ENCODE measurements at regions not wholly inside any gene's neighbourhood (a gene's known extent, or its start where the extent isn't known, plus 50 kb on each side); places are given as distances from the start of the nearest gene placed in this dataset.

DNA sequence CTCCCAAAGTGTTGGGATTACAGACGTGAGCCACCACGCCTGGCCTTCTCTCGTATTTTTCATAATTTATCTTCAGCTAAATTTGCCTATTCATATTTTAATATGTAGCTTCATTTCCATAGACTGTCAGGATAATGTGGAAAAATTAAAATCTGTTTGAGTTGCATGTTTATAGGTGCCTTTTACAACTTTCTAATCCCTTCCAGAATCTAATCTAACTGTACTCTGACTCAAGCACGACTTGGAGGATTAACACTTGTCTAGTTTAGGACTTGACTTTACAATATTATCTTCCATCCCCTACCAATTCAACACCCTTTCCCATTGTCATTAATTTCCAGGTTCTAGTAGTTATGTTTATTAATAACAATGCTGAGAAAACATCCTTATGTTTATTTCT lies 1761.5 kb downstream of the MAT2B start:
- DNase-seq (ENCODE audit: low read depth in 4 of 4, low spot score in 3 of 4): no peak

DNA sequence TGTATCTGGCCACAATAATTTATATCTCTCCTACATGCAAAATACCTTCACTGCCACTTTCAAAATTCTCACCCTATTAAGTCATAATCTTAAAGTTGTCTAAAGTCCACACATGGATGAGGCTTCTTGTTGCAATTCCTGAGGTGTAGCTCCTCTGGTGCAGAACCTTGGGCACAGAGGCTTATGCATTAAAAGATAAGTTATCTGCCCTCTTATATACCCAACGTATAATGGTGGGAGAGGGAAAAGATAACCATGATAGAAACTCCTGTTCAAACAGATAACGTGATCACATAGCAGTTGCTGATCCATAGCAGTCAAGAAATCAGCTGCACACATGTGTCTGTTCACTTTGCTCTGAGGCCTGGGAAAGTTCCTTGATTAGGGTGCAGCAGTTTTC lies 1767.0 kb downstream of the MAT2B start:
- no peak for DNase-seq (ENCODE audit: low read depth in 4 of 4, low spot score in 3 of 4)

DNA sequence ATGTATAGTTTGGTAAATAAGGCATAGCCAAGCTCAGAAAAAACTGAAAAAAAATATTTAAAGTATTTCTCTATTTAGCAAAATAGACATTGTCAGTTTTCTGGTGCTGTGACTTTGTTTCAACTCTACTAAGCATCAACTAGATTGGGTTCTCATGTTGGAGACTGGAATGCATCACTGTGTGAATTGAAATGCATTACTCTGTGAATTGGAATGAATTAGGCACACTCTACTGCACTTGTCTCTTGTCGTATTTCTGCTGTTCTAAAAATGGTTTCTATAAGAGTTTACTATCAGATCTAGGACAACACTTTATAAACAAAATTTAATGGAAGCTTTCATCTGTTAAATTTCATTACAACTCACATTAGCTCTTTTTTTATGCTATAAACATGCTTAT lies 1772.2 kb downstream of the MAT2B start:
- no peak for DNase-seq (ENCODE audit: low read depth in 4 of 4, low spot score in 3 of 4)

DNA sequence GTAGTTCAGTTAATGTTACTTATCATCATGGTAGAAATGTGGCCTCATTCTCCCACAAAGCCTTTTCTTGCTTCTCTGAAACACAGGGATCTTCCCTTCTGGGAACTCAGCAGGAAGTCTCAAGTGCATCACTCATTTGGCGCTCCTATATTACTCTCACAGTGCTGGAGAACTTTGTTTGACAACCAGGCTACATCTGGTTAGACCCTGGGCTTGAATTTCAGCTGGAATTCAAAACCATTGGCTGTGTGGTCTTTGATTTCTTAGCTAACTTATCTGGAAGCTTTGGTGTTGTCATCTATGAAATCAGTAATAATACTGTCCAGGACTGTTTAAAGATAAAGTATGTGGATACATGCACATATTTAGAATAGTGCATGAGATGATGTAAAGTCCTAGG lies 1777.1 kb downstream of the MAT2B start:
- no peak for DNase-seq (ENCODE audit: low read depth in 4 of 4, low spot score in 3 of 4)

DNA sequence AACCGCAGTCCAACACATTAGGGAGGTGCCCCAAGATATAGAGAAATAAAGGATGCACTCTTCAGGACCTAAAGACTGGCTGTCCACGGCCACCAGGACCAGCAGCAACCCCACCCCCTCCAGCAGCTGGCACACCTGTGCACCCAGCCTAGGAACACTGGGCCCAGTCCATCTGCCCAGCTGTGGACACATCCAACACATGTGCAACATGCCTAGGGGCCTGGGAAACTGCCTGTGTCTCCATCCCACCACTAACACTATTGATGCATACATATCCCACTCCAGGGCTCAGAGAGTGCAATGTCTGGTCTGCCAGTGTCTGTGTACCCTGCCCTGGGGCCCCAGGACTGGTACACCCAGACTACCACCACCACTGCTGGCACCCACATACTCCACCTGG lies 1781.3 kb downstream of the MAT2B start:
- DNase-seq (ENCODE audit: low read depth in 4 of 4, low spot score in 3 of 4): no peak

DNA sequence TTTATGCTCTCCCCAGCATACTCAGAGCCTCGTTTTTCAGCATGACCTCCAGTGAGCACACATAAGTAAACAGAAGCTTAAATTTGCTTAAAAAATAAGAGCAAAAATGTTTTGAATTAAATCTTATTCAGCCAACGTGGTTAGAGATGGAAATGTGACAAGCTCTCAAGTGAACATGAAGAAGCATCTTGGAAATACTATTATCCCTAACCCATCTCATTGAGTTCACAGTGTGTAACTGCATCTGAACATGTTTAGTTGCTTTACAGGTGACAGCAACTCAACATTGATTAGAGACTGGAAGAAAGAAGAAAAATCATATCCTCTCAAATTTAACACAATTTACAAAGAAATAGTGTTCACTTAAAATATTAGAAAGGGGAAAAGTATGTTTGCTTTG lies 1785.1 kb downstream of the MAT2B start:
- no peak for DNase-seq (ENCODE audit: low read depth in 4 of 4, low spot score in 3 of 4)

DNA sequence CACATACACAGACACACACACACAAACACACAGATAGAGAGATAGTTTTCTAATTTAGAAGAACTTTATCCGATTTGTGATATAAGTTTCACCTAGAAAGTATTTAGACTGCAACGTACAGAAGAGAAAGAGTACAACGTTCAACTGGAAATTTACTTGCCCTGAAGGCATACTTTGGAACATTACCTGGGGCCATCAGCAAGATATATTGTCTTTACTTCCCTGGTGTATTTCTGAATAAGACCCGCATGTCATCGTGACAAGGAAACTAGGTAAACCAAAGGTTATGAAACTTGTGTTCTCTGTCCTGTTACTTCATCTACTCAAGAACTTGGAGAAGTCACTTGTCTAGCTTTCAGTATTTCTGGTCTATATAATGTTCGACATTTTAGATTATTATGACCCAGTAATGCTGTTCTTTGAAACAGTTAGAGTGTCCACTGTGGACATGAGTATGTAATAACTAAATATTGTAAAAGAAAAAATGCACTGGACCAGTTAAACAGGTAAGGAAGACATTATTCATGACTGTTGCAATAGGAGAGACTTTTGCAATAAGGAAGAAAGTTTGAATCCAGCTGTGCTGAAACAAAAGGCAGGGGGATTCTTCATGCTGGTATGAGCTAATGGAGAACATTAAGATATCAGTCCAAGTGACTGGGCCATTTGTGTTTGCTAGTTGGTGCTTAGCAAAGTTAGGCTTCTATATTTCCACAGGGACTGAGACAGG lies 1791.1 kb downstream of the MAT2B start:
- DNase-seq (ENCODE audit: low read depth in 4 of 4, low spot score in 3 of 4): no peak

DNA sequence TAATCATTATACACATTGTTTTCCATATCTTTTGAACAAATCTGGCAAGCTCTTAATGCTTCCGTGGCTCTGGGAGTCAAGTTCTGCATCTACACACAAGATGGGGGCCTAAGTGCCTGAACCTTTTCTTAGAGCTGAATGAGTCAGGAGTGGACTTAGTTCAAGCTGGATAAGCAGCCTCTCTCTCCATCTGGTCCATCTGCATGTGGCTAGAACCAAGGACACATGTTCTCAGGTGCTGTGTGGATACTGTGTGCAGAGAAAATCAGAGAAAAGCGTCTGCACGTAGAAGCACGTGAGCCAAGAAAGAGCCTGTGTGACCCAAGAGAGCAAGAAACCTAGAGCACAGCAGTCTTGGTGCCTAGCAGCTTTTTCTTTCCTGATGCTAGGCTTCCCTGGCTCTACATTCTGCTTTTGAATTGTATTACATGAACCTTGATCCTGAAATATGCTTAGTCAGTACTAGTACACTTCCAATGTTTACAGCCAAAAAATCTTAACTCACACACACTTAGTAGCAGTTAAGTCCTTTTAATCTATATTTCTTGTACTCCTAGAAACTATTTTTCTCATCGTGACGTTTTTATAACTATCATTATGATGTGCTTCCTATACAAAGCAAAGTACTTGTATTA lies 1798.9 kb downstream of the MAT2B start:
- no peak for DNase-seq (ENCODE audit: low read depth in 4 of 4, low spot score in 3 of 4)

DNA sequence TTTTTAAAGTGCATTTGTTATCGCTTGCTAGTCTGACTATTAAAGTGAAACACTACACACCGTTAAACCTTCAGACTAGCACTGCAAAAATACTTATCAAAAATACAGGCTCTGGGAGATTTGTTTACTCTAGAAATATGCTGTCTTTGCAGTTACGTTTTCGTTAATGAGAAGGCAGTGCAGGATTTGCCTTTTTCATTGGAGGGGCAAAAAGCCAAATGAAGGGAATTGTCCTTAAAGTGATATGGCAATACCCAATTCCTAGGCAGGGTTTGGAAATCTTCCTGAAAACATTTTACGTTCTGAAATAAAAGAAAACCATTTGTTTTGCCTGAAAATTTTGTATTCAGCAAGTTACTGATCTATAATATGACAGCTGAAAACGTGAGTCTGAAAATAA lies 1800.2 kb downstream of the MAT2B start:
- DNase-seq (ENCODE audit: low read depth in 4 of 4, low spot score in 3 of 4): no peak

DNA sequence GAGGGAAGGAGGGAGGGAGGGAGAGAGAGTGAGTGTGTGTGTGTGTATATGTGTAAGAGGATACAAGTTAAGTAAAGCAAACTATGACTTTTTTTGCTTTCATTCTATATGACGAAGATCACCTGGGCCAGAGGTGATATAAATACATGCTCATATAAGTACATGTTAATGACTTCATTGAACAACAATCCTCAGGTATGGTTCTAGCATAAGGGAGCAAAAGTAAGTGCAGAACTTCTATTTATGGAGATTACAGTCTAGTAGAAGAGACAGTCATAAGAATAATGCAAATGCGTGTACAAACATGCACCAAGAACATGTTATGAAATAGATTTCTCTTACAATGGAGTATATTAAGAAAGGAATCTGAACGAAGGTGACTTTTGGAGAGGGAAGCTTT lies 1804.0 kb downstream of the MAT2B start:
- no peak for DNase-seq (ENCODE audit: low read depth in 4 of 4, low spot score in 3 of 4)

DNA sequence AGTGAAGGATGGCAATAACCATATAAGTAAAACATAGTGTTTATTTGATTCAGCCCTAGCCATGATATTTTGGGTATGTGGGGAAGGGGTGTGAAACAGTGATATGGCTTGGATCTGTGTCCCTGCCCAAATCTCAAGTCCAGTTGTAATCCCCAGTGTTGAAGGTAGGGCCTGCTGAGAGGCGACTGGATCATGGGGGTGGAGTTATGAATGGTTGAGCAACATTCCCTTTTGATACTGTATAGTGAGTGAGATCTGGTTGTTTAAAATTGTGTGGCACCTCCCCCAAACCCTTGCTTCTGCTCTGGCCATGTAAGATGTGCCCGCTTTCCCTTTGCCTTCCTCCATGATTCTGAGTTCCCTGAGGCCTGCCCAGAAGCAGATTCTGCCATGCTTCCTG lies 1804.6 kb downstream of the MAT2B start:
- DNase-seq (ENCODE audit: low read depth in 4 of 4, low spot score in 3 of 4): no peak

DNA sequence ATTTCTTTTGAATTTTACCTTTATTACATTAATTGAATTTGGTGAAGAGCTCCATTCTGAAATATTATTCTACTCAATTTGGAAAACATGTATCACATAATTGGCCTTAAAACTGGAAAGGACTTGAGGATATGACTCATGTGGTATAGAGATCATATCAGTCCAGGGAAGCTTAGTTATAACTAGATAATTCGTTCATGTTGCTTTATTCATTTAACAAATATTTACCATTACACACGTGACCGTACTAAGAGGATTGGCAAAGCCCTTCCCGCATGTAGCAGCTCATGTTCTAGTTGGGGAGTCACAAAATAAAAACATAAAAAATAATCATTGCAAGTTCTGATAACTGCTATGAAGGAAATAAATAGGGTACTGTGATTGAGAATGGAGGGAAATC lies 1816.5 kb downstream of the MAT2B start:
- no peak for DNase-seq (ENCODE audit: low read depth in 4 of 4, low spot score in 3 of 4)

DNA sequence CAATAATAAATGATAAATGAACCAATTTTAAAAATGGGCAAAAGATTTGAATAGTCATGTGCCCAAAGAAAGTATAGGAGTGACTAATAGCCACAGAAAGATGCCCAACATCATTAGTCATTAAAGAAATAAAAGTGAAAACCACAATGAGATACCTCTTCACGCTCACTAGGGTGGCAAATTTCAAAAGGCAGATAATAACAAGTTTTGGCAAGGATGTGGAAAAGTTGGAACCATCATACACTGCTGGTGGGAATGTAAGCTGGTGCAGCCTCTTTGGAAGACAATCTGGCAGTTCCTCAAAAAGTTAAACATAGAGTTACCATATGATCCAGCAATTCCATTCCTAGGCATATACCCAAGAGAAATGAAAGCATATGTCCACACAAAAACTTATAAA lies 1819.8 kb downstream of the MAT2B start:
- no peak for DNase-seq (ENCODE audit: low read depth in 4 of 4, low spot score in 3 of 4)

DNA sequence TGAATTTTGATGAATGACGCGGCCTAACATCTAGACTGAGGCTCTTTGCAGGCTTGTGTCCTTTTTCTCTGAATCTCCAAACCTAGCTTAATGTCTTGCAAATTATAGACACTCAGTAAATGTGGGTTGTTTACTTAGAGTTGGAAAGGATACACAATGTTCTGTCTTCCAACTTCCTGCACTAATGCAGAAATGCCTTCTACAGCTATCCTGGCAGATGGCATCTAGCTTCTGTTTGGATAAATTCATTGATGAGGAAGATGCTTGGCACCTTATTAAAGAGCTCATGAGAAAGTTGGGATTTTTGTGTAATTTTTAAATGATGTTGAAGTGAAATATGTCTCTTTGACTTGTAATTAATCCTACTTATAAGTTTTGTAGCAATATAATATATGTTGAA lies 1822.2 kb downstream of the MAT2B start:
- no peak for DNase-seq (ENCODE audit: low read depth in 4 of 4, low spot score in 3 of 4)

DNA sequence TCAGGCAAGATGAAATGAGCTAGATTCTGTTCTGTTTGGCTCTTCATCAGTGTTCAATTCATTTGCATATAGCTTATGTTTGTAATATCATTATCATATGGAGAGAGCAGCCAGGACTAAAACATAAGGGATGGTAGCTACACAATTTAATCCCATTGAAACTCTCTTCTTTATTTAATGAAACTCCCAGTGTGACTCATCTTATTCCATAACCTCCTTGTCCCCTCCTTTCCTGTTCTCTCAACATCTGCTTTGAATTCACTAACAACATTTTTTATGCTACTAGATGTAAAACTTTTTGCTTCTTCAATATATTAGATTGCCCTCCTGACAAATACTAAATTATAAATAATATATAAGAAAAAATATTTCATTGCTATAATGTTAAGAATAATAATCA lies 1823.4 kb downstream of the MAT2B start:
- no peak for DNase-seq (ENCODE audit: low read depth in 4 of 4, low spot score in 3 of 4)

DNA sequence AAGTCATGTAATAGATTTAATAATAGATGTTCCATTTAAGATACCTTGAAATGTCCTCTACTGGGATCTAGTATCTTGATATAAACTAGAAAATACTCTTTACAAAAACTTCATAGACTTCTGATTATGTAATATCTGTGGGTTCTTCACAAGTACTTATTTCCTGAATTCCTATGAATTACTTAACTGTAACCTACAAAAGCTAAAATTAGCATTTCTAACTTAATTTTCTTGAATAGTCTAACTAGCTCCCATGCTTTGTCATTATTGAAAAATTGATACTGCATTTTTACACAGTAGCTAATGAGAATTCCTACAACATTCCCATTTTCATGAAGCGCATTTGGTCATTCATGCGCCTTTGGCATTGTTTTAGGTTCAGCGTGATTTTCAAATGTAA lies 1828.2 kb downstream of the MAT2B start:
- DNase-seq (ENCODE audit: low read depth in 4 of 4, low spot score in 3 of 4): no peak

DNA sequence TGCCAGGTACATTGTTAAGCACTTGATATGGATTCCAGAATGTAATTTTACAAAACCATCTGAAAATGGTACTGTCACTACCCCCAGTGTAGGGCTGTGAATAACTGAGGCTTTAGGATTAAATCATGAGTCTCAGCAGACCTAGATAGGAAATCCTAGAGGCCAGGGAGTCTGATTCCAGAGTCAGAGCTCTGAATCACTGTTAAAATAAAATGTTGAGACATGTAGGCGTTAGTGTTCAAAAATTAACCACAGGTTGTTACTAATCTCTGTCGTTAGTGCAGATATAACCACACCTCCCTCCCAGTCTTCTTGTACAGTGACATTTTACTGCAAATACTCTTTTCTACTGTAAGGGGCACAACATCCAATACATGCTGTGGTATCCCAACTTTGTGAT lies 1828.8 kb downstream of the MAT2B start:
- DNase-seq (ENCODE audit: low read depth in 4 of 4, low spot score in 3 of 4): no peak

DNA sequence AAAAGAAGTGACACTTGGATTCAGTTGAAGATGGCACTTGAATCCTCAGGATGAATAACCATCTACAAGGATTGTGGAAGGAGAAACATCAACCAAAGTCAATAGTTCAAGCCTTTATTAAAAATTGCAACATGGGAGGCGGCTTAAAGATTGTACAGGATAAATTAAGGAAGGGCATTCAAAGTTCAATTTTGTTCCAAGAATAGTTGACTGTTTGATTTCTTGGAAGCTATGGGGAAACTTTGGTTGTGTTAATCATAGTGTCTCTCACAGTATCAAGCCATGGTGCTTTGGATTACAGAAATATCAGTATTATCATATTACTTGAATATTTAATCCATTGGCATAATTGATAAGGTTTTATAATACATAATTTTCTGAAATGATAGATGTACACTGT lies 1844.3 kb downstream of the MAT2B start:
- DNase-seq (ENCODE audit: low read depth in 4 of 4, low spot score in 3 of 4): no peak

DNA sequence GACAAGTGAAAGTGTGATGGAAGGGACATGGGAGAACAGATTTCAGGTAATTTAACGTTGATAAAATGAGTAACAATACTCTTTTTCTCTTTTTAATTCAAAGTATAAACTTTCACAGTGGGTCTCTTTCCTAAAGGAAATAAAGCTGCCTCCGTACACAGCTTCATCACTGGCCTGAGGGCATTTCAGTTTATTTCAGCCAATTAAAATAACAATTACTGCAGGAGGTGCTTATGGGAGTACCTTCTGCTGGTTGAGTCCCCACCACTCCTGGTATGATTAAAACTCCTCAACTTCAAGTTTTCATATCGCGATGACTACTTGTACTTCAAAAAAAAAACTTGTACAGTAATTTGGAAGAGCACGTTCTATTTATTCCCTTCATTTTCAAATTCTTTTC lies 1845.9 kb downstream of the MAT2B start:
- DNase-seq (ENCODE audit: low read depth in 4 of 4, low spot score in 3 of 4): no peak

DNA sequence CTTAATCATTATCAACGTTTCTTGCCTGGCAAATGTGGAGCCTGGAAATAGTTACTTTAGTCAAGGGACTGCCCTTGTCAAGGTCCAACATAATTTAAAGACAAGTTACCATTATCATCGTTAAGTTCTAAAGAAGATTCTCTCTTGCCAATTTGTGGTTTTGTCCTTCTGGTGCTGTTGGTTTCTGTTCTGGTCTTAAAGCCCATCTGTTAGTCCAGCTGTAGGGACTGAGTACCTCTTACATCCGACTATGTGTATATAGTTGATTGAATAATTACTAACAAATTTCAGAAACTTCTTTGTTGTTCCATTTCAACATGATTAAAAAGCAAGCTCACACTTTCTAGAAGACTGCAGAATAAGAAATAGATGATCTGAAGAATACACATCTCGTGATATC lies 1854.9 kb downstream of the MAT2B start:
- DNase-seq (ENCODE audit: low read depth in 4 of 4, low spot score in 3 of 4): no peak

DNA sequence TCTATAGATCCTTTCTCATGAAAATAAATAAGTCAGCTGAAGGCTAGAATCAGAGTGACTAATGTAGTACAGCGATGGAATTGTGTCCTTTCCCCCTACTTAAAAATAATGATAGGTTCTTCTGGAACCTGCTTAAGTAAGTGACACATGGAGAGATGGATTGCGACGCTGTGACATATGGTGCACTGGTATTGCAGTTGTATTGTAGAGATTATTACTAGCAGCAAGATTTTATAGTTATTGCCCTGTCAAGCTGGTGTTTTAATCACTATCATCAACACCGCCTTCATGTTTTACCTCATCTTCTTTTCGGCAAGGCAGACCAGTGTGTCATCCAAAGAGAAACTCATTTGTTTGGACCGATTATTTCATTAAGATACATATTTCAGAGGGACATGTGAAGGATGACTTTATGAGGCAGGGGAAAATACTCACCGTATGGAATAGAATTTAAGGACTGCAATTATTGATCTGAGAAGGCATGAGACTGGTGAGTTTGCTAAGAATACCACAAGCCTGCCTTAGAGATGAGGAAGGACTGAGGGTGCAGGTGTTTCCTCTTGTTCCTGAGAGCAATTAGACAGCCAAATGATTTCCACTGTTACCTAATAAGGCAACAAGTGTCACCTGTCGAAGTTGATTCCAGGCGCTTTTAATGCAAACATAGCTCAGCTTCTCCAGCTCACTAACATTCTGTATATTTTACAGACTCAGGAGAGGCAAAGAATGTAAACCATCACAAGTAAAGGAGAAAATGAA lies 1855.5 kb downstream of the MAT2B start:
- no peak for DNase-seq (ENCODE audit: low read depth in 4 of 4, low spot score in 3 of 4)

DNA sequence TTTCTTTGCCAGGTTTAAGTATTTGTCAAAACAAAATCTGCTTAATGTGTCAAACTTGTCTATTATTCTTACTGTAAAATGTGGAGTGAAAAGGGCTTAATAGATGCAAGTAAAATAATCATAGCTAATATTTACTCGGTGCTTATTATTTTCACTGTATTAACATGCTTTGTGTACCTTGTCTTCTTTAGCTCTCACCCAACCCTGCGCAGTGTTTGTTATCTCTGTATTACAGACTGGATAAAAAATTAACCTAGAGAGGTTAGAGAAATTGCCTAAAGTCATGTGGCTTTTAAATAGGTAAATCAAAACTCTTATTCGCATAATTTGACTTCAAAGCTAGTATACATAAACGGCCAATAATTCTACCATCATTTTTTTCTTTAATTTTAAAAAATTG lies 1864.8 kb downstream of the MAT2B start:
- no peak for DNase-seq (ENCODE audit: low read depth in 4 of 4, low spot score in 3 of 4)
